PC-3 (cell line): ENCODE measurements at regions not wholly inside any gene's neighbourhood (a gene's known extent, or its start where the extent isn't known, plus 50 kb on each side); places are given as distances from the start of the nearest gene placed in this dataset.
"Not testable (repeated sequence)": the region's sequence is repeated elsewhere in the genome, so short reads cannot be mapped to it uniquely, and the experiment has no call there.

Experiments used
- ATAC-seq: fragments of 200-7000 bp; cut with Tn5 transposase; 2 replicates; pipeline ENCODE4 v1.9.1; 2020; ENCODE audit warnings: mild to moderate bottlenecking, moderate library complexity
- BruUV-seq: library from RNA; stranded (reverse); fragments of 400-500 nt; replicated peaks from 2 replicates; lab custom pipeline; 2021; lab: Mats Ljungman, UMichigan
- CTCF ChIA-PET: fragments of 300-600 bp; sonication (Branson Sonifier 250); formaldehyde crosslinking; loops from one replicate; lab custom pipeline; 2022; ENCODE audit warnings: antibody characterized with exemption; lab: Charles Lee
- POLR2A ChIA-PET: fragments of 300-600 bp; sonication (Branson Sonifier 250); formaldehyde crosslinking; loops from one replicate; lab custom pipeline; 2022; ENCODE audit warnings: antibody characterized with exemption; ENCODE audit not compliant: unreplicated experiment; lab: Charles Lee
- DNase-seq: peaks from one replicate; pipeline ENCODE4 v3.0.0-alpha.2; 2015
- H2AFZ ChIP-seq: fragments of 300-600 bp; sonication (generic); 2 replicates; pipeline ENCODE4 v1.6.0; 2016; ENCODE audit warnings: antibody characterized with exemption, low read length
- H3F3A ChIP-seq: fragments of 300-600 bp; sonication (generic); one replicate; pipeline ENCODE4 v1.6.0; 2017; ENCODE audit warnings: antibody characterized with exemption, low read length, control low read depth, mild to moderate bottlenecking; ENCODE audit not compliant: unreplicated experiment
- H3K27ac ChIP-seq: fragments of 300-600 bp; sonication (generic); 2 replicates; pipeline ENCODE4 v1.5.1; 2016; ENCODE audit warnings: mild to moderate bottlenecking, low read length
- H3K27me3 ChIP-seq: fragments of 300-600 bp; sonication (generic); 2 replicates; pipeline ENCODE4 v1.6.1; 2016; ENCODE audit warnings: low read length, mixed read lengths
- H3K36me3 ChIP-seq: fragments of 300-600 bp; sonication (generic); 2 replicates; pipeline ENCODE4 v1.6.1; 2016; ENCODE audit warnings: low read depth, mixed run types, low read length, mixed read lengths
- H3K4me1 ChIP-seq: fragments of 300-600 bp; sonication (generic); 2 replicates; pipeline ENCODE4 v1.5.1; 2016; ENCODE audit warnings: low read length; ENCODE audit not compliant: insufficient read depth
- H3K4me2 ChIP-seq: fragments of 300-600 bp; sonication (generic); 2 replicates; pipeline ENCODE4 v1.6.0; 2016; ENCODE audit warnings: low read length
- H3K4me3 ChIP-seq: fragments of 300-600 bp; sonication (generic); 2 replicates; pipeline ENCODE4 v1.5.1; 2016; ENCODE audit warnings: mild to moderate bottlenecking, low read length, mixed read lengths
- H3K79me2 ChIP-seq: fragments of 300-600 bp; sonication (generic); 2 replicates; pipeline ENCODE4 v1.6.1; 2017; ENCODE audit warnings: low read length, mixed read lengths
- H3K9ac ChIP-seq: fragments of 300-600 bp; sonication (generic); 2 replicates; pipeline ENCODE4 v1.6.0; 2016; ENCODE audit warnings: mild to moderate bottlenecking, low read length
- H3K9me2 ChIP-seq: fragments of 300-600 bp; sonication (generic); replicated peaks from 2 replicates; pipeline ENCODE4 v1.6.1; 2016; ENCODE audit warnings: mixed run types, low read length, mixed read lengths
- H3K9me3 ChIP-seq: fragments of 300-600 bp; sonication (generic); 2 replicates; pipeline ENCODE4 v1.6.1; 2016; ENCODE audit warnings: low read length, mixed read lengths
- H4K20me1 ChIP-seq: fragments of 300-600 bp; sonication (generic); 2 replicates; pipeline ENCODE4 v1.6.1; 2016; ENCODE audit warnings: low read length, mixed read lengths
- EZH2 ChIP-seq: fragments of 300-600 bp; sonication (generic); IDR thresholded peaks from one replicate; pipeline ENCODE4 v1.6.1; 2017; ENCODE audit warnings: antibody characterized with exemption, mild to moderate bottlenecking, low read length; ENCODE audit not compliant: unreplicated experiment
- EZH2phosphoT487 ChIP-seq: fragments of 300-600 bp; sonication (generic); IDR thresholded peaks from 2 replicates; pipeline ENCODE4 v1.6.1; 2018; ENCODE audit warnings: mild to moderate bottlenecking, antibody characterized with exemption, low read length, borderline replicate concordance
- intact Hi-C: fragments of 100-400 bp; cut with micrococcal nuclease; formaldehyde crosslinking; loops from 2 replicates; pipeline ENCODE4 v1.9.0; 2023
- TF ChIP-seq, protein P1 (sequence below): fragments of 300-600 bp; sonication (generic); conservative IDR thresholded peaks from 2 replicates; pipeline ENCODE4 v1.5.1; 2017; ENCODE audit warnings: antibody characterized with exemption, low read depth, mild to moderate bottlenecking, low read length

DNA sequence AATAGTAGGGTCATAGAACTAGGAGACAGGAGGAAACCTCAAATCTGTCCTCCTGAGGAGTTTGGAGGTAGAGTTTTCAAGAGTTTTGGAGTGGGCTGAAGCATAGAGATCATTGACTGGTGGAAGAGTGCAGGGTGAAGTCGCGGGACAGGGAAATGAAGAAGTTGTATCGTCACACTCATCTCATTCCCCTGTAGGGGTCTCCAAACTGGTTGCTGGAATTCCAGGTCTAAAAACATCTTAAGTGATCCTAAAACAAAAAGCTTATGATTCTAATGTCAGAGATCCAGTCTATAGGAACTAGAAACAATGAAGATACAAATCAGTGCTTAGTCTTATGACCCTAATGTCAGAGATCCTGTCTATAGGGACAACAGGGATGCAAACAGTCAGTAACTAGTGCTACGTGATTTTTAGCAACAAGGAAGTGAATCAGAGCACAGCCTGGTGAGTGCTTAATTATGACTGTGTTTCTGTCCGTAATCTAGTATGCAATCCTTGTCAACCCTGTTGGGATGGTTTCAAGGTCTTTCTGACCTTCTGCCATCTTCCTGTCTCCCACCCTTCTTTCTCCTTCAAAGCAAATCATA is 139.4 kb downstream of the SKIDA1 start:
- TF ChIP-seq, protein P1, sequence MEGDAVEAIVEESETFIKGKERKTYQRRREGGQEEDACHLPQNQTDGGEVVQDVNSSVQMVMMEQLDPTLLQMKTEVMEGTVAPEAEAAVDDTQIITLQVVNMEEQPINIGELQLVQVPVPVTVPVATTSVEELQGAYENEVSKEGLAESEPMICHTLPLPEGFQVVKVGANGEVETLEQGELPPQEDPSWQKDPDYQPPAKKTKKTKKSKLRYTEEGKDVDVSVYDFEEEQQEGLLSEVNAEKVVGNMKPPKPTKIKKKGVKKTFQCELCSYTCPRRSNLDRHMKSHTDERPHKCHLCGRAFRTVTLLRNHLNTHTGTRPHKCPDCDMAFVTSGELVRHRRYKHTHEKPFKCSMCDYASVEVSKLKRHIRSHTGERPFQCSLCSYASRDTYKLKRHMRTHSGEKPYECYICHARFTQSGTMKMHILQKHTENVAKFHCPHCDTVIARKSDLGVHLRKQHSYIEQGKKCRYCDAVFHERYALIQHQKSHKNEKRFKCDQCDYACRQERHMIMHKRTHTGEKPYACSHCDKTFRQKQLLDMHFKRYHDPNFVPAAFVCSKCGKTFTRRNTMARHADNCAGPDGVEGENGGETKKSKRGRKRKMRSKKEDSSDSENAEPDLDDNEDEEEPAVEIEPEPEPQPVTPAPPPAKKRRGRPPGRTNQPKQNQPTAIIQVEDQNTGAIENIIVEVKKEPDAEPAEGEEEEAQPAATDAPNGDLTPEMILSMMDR: no peak
- no peak for TF ChIP-seq EZH2phosphoT487
- no peak for TF ChIP-seq EZH2
- H3K4me3 ChIP-seq: no peak overlapping the region

DNA sequence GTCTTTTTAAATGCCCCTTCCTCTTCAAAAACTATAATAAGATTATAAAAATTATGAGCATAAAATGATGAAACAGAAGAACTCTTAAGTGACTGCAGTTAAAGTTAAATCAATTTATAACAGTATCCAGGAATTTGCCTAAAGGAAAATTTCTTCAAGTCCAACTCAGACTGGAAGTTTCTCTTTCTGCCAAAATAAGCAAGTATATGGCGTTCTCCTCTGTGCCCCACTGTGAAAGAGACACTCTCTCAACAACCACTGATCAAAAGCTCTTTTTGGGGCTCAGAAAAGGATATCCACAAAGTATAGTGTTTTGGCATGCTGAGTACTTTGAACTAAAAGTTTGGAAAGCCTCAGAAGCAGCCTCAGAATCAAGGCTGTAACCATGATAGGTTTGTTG is 139.9 kb downstream of the SKIDA1 start:
- TF ChIP-seq, protein P1: no peak
- no peak for TF ChIP-seq EZH2phosphoT487
- no peak for TF ChIP-seq EZH2
- intact Hi-C loops: no loop called here
- Histone ChIP-seq H3K9ac (no peak overlapping the region), H3K27ac (no peak overlapping the region), H3K27me3 (no peaks in the 10 kb centered on the region), H4K20me1 (no peaks in the 10 kb centered on the region), H3K4me3 (no peak overlapping the region), H3K36me3 (no peaks in the 10 kb centered on the region), H3K9me2 (no peaks in the 10 kb centered on the region), H3K79me2 (no peaks in the 10 kb centered on the region), H3F3A (no peaks in the 10 kb centered on the region), H3K4me1 (no peaks in the 10 kb centered on the region), H3K4me2 (no peak overlapping the region), H3K9me3 (no peaks in the 10 kb centered on the region), H2AFZ (no peak overlapping the region)
- BruUV-seq: no TSS peak
- CTCF ChIA-PET: interaction anchor here (0.7 kb wide), 1 partner anchor 109 kb away, joined by 3 read pairs; no protein-coding TSS in a partner anchor
- DNase-seq (no peak), ATAC-seq (no peak)
- POLR2A ChIA-PET: no interaction called here

More for the DNA sequence above, 139.4 kb downstream of the SKIDA1 start:
- Histone ChIP-seq H3K36me3 (no peaks in the 10 kb centered on the region), H4K20me1 (no peaks in the 10 kb centered on the region), H3K27me3 (no peaks in the 10 kb centered on the region), H2AFZ (no peak overlapping the region), H3K4me2 (no peak overlapping the region), H3K9me3 (no peaks in the 10 kb centered on the region), H3K9ac (no peak overlapping the region), H3K79me2 (no peaks in the 10 kb centered on the region), H3F3A (no peaks in the 10 kb centered on the region), H3K9me2 (no peaks in the 10 kb centered on the region), H3K4me1 (no peaks in the 10 kb centered on the region), H3K27ac (no peak overlapping the region)
- intact Hi-C loops: no loop called here
- ChIA-PET POLR2A (no interaction called here), CTCF (interaction anchor here (0.7 kb wide), 1 partner anchor 108 kb away, joined by 3 read pairs; no protein-coding TSS in a partner anchor)
- no peak for ATAC-seq
- no TSS peak for BruUV-seq
- no peak for DNase-seq

DNA sequence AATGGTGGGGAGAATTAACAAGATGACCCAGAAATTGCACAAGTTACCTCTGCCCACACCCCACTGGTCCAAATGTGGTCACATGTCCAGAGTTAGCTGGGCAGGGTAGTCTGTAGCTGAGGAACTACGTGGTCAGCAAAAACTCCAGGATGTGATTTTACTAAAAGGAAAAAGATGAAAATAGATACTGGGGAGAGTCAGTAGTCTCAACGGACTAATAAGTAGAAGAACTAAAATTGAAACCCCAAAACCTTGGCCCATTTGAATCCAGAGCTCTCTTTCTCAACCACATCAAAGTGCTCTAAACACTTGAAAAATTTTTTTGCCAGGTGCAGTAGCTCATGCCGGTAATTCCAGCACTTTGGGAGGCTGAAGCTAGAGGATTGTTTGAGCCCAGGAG is 146.3 kb downstream of the SKIDA1 start:
- H3K36me3 ChIP-seq: no peaks in the 10 kb centered on the region
- H3F3A ChIP-seq: no peaks in the 10 kb centered on the region
- ChIA-PET CTCF (no interaction called here), POLR2A (no interaction called here)
- BruUV-seq: no TSS peak
- H3K9me3 ChIP-seq: no peaks in the 10 kb centered on the region
- H4K20me1 ChIP-seq: no peaks in the 10 kb centered on the region
- no peak overlapping the region for H2AFZ ChIP-seq
- no peaks in the 10 kb centered on the region; the same call in 1 of the 2 replicates for H3K4me1 ChIP-seq
- H3K27me3 ChIP-seq: no peaks in the 10 kb centered on the region
- no peaks in the 10 kb centered on the region for H3K79me2 ChIP-seq
- ATAC-seq (no peak), DNase-seq (no peak)
- H3K4me3 ChIP-seq: no peak overlapping the region
- TF ChIP-seq EZH2 (no peak), EZH2phosphoT487 (no peak)
- TF ChIP-seq, protein P1: no peak
- intact Hi-C loops: no loop called here
- H3K9ac ChIP-seq: no peak overlapping the region
- no peaks in the 10 kb centered on the region for H3K9me2 ChIP-seq
- H3K27ac ChIP-seq: no peak overlapping the region
- no peak overlapping the region for H3K4me2 ChIP-seq

DNA sequence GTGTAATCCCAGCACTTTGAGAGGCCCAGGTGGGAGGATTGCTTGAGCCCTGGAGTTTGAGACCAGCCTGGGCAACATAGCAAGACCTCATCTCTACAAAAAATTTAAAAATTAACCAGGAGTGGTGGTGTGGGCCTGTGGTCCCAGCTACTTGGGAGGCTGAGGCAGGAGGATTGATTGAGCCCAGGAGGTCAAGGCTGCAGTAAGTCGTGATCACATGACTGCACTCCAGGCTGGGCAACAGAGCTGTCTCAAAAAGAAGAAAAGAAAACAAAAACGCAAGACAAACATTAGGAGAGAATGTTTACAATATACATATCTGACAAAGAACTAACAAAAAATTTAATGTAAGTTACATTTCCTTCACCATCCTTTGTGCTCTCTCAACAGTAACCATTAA is 150.2 kb downstream of the SKIDA1 start:
- H3K27me3 ChIP-seq, H3K79me2 ChIP-seq, BruUV-seq, POLR2A ChIA-PET, H2AFZ ChIP-seq, H3K27ac ChIP-seq, H3K9me2 ChIP-seq, H3K4me1 ChIP-seq, DNase-seq, H3K4me3 ChIP-seq, H3K36me3 ChIP-seq, ATAC-seq, H3K9ac ChIP-seq, H3K4me2 ChIP-seq, H3K9me3 ChIP-seq, H4K20me1 ChIP-seq, H3F3A ChIP-seq, CTCF ChIA-PET, intact Hi-C loops: not testable (repeated sequence)
